PC-9 (cell line): ENCODE measurements at regions not wholly inside any gene's neighbourhood (a gene's known extent, or its start where the extent isn't known, plus 50 kb on each side); places are given as distances from the start of the nearest gene placed in this dataset.

Experiments used
- EZH2 ChIP-seq: fragments of 200-600 bp; sonication (generic); IDR thresholded peaks from 2 replicates; pipeline ENCODE4 v1.8.0; 2017; ENCODE audit warnings: antibody characterized with exemption, low read depth
- TF ChIP-seq, protein P1 (sequence below): fragments of 200-600 bp; sonication (generic); conservative IDR thresholded peaks from 2 replicates; pipeline ENCODE4 v1.6.1; 2017; ENCODE audit warnings: mixed run types, antibody characterized with exemption, mild to moderate bottlenecking, moderate library complexity

- TF ChIP-seq, protein P1, sequence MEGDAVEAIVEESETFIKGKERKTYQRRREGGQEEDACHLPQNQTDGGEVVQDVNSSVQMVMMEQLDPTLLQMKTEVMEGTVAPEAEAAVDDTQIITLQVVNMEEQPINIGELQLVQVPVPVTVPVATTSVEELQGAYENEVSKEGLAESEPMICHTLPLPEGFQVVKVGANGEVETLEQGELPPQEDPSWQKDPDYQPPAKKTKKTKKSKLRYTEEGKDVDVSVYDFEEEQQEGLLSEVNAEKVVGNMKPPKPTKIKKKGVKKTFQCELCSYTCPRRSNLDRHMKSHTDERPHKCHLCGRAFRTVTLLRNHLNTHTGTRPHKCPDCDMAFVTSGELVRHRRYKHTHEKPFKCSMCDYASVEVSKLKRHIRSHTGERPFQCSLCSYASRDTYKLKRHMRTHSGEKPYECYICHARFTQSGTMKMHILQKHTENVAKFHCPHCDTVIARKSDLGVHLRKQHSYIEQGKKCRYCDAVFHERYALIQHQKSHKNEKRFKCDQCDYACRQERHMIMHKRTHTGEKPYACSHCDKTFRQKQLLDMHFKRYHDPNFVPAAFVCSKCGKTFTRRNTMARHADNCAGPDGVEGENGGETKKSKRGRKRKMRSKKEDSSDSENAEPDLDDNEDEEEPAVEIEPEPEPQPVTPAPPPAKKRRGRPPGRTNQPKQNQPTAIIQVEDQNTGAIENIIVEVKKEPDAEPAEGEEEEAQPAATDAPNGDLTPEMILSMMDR, result no peak
- no peak for TF ChIP-seq EZH2
Observed at GRCh38 chr6:11484441-11484840, 53.1 kb upstream of the TMEM170B start.
